GM18517 (cell line): ENCODE measurements at regions not wholly inside any gene's neighbourhood (a gene's known extent, or its start where the extent isn't known, plus 50 kb on each side); places are given as distances from the start of the nearest gene placed in this dataset.
A peak's percentile ranks its signal among the peaks of the same experiment; 100 is the strongest.
"Not testable (repeated sequence)": the region's sequence is repeated elsewhere in the genome, so short reads cannot be mapped to it uniquely, and the experiment has no call there.

ENCODE experiments used
- ATAC-seq: cut with Tn5 transposase; IDR thresholded peaks from one replicate; pipeline ENCODE4 v1.9.1; 2021; ENCODE audit warnings: mild to moderate bottlenecking, moderate library complexity; ENCODE audit not compliant: unreplicated experiment

GRCh38 chr7:87007038-87007437 lies 52.4 kb downstream of the ELAPOR2 start:
- no peak for ATAC-seq

GRCh38 chr7:87004956-87005355 lies 54.5 kb downstream of the ELAPOR2 start:
- ATAC-seq = no peak

- peak; percentile 84 for ATAC-seq
These were observed 55.3 kb downstream of the ELAPOR2 start for GRCh38 chr7:87003872-87004798.

GRCh38 chr7:87001214-87001613 lies 58.2 kb downstream of the ELAPOR2 start:
- no peak for ATAC-seq

- ATAC-seq = no peak
These were observed 59.1 kb downstream of the ELAPOR2 start for GRCh38 chr7:87000344-87000743.

GRCh38 chr7:86999750-87000149 lies 59.7 kb downstream of the ELAPOR2 start:
- ATAC-seq = no peak

GRCh38 chr7:86995814-86996213 lies 63.6 kb downstream of the ELAPOR2 start:
- no peak for ATAC-seq

- ATAC-seq = no peak
These were observed 64.3 kb downstream of the ELAPOR2 start for GRCh38 chr7:86995052-86995725.

GRCh38 chr7:86991771-86992191 lies 67.7 kb downstream of the ELAPOR2 start:
- no peak for ATAC-seq

GRCh38 chr7:86991093-86991769 lies 68.2 kb downstream of the ELAPOR2 start:
- ATAC-seq = peak; percentile 89

GRCh38 chr7:86989407-86989806 lies 70.0 kb downstream of the ELAPOR2 start:
- ATAC-seq = no peak

GRCh38 chr7:86987834-86988233 lies 71.6 kb downstream of the ELAPOR2 start:
- ATAC-seq = not testable (repeated sequence)

GRCh38 chr7:86987358-86987757 lies 72.1 kb downstream of the ELAPOR2 start:
- ATAC-seq = not testable (repeated sequence)

GRCh38 chr7:86985342-86985741 lies 74.1 kb downstream of the ELAPOR2 start:
- not testable (repeated sequence) for ATAC-seq

GRCh38 chr7:86983654-86984053 lies 75.8 kb downstream of the ELAPOR2 start:
- not testable (repeated sequence) for ATAC-seq

- ATAC-seq = not testable (repeated sequence)
These were observed 77.5 kb downstream of the ELAPOR2 start for GRCh38 chr7:86981937-86982336.

GRCh38 chr7:86981127-86981526 lies 78.3 kb downstream of the ELAPOR2 start:
- ATAC-seq = no peak

- ATAC-seq = no peak
These were observed 79.2 kb downstream of the ELAPOR2 start for GRCh38 chr7:86980223-86980622.

GRCh38 chr7:86978808-86979506 lies 80.5 kb downstream of the ELAPOR2 start:
- ATAC-seq = peak; percentile 91

GRCh38 chr7:86976958-86977357 lies 82.5 kb downstream of the ELAPOR2 start:
- ATAC-seq = no peak

- no peak for ATAC-seq
These were observed 83.5 kb downstream of the ELAPOR2 start for GRCh38 chr7:86975914-86976313.
